Esophagus squamous epithelium (tissue), 5 donors: ENCODE measurements at regions not wholly inside any gene's neighbourhood (a gene's known extent, or its start where the extent isn't known, plus 50 kb on each side); places are given as distances from the start of the nearest gene placed in this dataset.

Experiments used
- DNase-seq: peaks from one replicate; lab custom pipeline; 2025; lab: John Stamatoyannopoulos, UW
- H3K27ac ChIP-seq, 4 donors: fragments of 200-600 bp; sonication (generic); one replicate each; pipeline ENCODE4 v1.5.1; 2016 to 2019; ENCODE audit warnings: mild to moderate bottlenecking in 1 of 4
- H3K27me3 ChIP-seq, 4 donors: fragments of 200-600 bp; sonication (generic); 1 replicate in 3 of 4; 2 replicates in 1 of 4; pipeline versions ENCODE4 v1.5.1 to v1.6.0; 2017 to 2021; ENCODE audit warnings: antibody characterized with exemption in 1 of 4
- H3K36me3 ChIP-seq, 3 donors: fragments of 200-600 bp; sonication (generic); one replicate each; pipeline ENCODE4 v1.5.1; 2016 to 2019
- H3K4me1 ChIP-seq, 3 donors: fragments of 200-600 bp; sonication (generic); one replicate each; pipeline ENCODE4 v1.5.1; 2017 to 2019
- H3K4me3 ChIP-seq, 4 donors: fragments of 200-600 bp; sonication (generic); 1 replicate in 3 of 4; 2 replicates in 1 of 4; pipeline ENCODE4 v1.5.1; 2016 to 2019; ENCODE audit warnings: mild to moderate bottlenecking in 2 of 4, moderate library complexity in 1 of 4
- H3K9me3 ChIP-seq, 3 donors: fragments of 200-600 bp; sonication (generic); one replicate each; pipeline ENCODE4 v1.5.1; 2016 to 2019
- CTCF ChIP-seq, 6 experiments: fragments of 450-650 bp in 4 of 6; fragments of 200-600 bp in 2 of 6; sonication (generic) in 2 of 6; IDR thresholded peaks; one replicate each; pipeline ENCODE4 v1.5.1; 2016 to 2019; ENCODE audit warnings: antibody characterized with exemption in 6 of 6, mild to moderate bottlenecking in 4 of 6, moderate library complexity in 4 of 6
- POLR2A ChIP-seq, 4 donors: fragments of 450-650 bp; IDR thresholded peaks; one replicate each; pipeline ENCODE4 v1.6.1; 2017; ENCODE audit warnings: antibody characterized with exemption in 4 of 4, mild to moderate bottlenecking in 4 of 4, moderate library complexity in 3 of 4
- WGBS, 2 donors: methylation state at CpG; one replicate each; pipeline ENCODE4 v1.1.5; 2018; 5-methylcytosine and 5-hydroxymethylcytosine counted together
- intact Hi-C: fragments of 100-400 bp; cut with DNase I; formaldehyde crosslinking; loops from one replicate; pipeline ENCODE4 v1.15.0; 2022
- donor health status: DM: yes; HTN: yes; CAD: no.

- Histone ChIP-seq H3K4me1 (no peaks in the 10 kb centered on the region), H3K9me3 (no peaks in the 10 kb centered on the region), H3K4me3 (no peak overlapping the region), H3K27ac (no peak overlapping the region), H3K27me3 (no peaks in the 10 kb centered on the region), H3K36me3 (no peaks in the 10 kb centered on the region)
- intact Hi-C loops = no loop called here
- WGBS, 2 donors = 32 to 42% methylated on average over 2 of the region's 3 CpGs
- TF ChIP-seq CTCF (IDR thresholded peaks at IDR 0.05) = no peak
- no peak for TF ChIP-seq POLR2A (IDR thresholded peaks at IDR 0.05)
- no peak for DNase-seq
These were observed 271.0 kb downstream of the TMEM161B start for GRCh38 chr5:87997662-87998061.

GRCh38 chr5:87966213-87966612 is 302.4 kb downstream of the TMEM161B start:
- Histone ChIP-seq H3K4me3 (no peak overlapping the region), H3K9me3 (no peaks in the 10 kb centered on the region), H3K27ac (no peak overlapping the region), H3K27me3 (no peaks in the 10 kb centered on the region), H3K4me1 (no peaks in the 10 kb centered on the region), H3K36me3 (no peaks in the 10 kb centered on the region)
- 27 to 29% methylated on average over 2 of the region's 2 CpGs for WGBS, 2 donors
- TF ChIP-seq CTCF (IDR thresholded peaks at IDR 0.05) = no peak
- intact Hi-C loops = no loop called here
- no peak for DNase-seq

GRCh38 chr5:87954121-87954520 is 314.5 kb downstream of the TMEM161B start:
- H3K9me3 ChIP-seq = no peaks in the 10 kb centered on the region
- intact Hi-C loops = no loop called here
- no peaks in the 10 kb centered on the region for H3K27me3 ChIP-seq
- DNase-seq = no peak
- no peaks in the 10 kb centered on the region for H3K4me1 ChIP-seq
- no peaks in the 10 kb centered on the region for H3K36me3 ChIP-seq
- no peak overlapping the region for H3K4me3 ChIP-seq
- no peak overlapping the region for H3K27ac ChIP-seq
- TF ChIP-seq POLR2A (IDR thresholded peaks at IDR 0.05) (no peak), CTCF (IDR thresholded peaks at IDR 0.05) (no peak)

- intact Hi-C loops = no loop called here
- TF ChIP-seq CTCF (IDR thresholded peaks at IDR 0.05) = no peak
- TF ChIP-seq POLR2A (IDR thresholded peaks at IDR 0.05) = no peak
These were observed 317.0 kb downstream of the TMEM161B start for GRCh38 chr5:87951661-87952060.

GRCh38 chr5:87949676-87950631 is 318.7 kb downstream of the TMEM161B start:
- intact Hi-C loops = no loop called here
- H3K9me3 ChIP-seq = peaks cover 0 to 3% (median 0%) of the 10 kb centered on the region in 3 donors
- no peaks in the 10 kb centered on the region for H3K4me1 ChIP-seq
- H3K27ac ChIP-seq = no peak overlapping the region
- H3K27me3 ChIP-seq = no peaks in the 10 kb centered on the region
- WGBS, 2 donors = 45 to 52% methylated on average over 9 to 10 of the region's 10 CpGs
- no peak overlapping the region for H3K4me3 ChIP-seq
- no peaks in the 10 kb centered on the region for H3K36me3 ChIP-seq
- DNase-seq = no peak
- TF ChIP-seq POLR2A (IDR thresholded peaks at IDR 0.05) = no peak
- no peak for TF ChIP-seq CTCF (IDR thresholded peaks at IDR 0.05)

More at GRCh38 chr5:87951661-87952060, 317.0 kb downstream of the TMEM161B start:
- Histone ChIP-seq H3K27ac (no peak overlapping the region), H3K9me3 (no peaks in the 10 kb centered on the region), H3K27me3 (no peaks in the 10 kb centered on the region), H3K36me3 (no peaks in the 10 kb centered on the region), H3K4me1 (no peaks in the 10 kb centered on the region), H3K4me3 (no peak overlapping the region)
- WGBS, 2 donors = 78 to 84% methylated on average over 1 of the region's 1 CpG
- DNase-seq = no peak
